HL-60 (cell line): ENCODE measurements at regions not wholly inside any gene's neighbourhood (a gene's known extent, or its start where the extent isn't known, plus 50 kb on each side); places are given as distances from the start of the nearest gene placed in this dataset.

Source experiments
- GABPA ChIP-seq: IDR thresholded peaks from 2 replicates; pipeline ENCODE4 v1.6.1; 2012; ENCODE audit warnings: low read depth
- POLR2AphosphoS5 ChIP-seq: IDR thresholded peaks from 2 replicates; pipeline ENCODE4 v1.6.1; 2012; ENCODE audit warnings: low read depth
- SPI1 ChIP-seq: IDR thresholded peaks from 2 replicates; pipeline ENCODE4 v1.6.1; 2012; ENCODE audit warnings: low read depth, mild to moderate bottlenecking, borderline replicate concordance
- TF ChIP-seq, protein P1 (sequence below): IDR thresholded peaks from one replicate; pipeline ENCODE4 v1.5.1; 2011; ENCODE audit warnings: low read length, control low read depth, inconsistent platforms; ENCODE audit not compliant: insufficient read depth
- TF ChIP-seq, protein P2 (sequence below): IDR thresholded peaks from 2 replicates; pipeline ENCODE4 v1.6.1; 2012; ENCODE audit warnings: low read depth; ENCODE audit not compliant: insufficient replicate concordance

DNA sequence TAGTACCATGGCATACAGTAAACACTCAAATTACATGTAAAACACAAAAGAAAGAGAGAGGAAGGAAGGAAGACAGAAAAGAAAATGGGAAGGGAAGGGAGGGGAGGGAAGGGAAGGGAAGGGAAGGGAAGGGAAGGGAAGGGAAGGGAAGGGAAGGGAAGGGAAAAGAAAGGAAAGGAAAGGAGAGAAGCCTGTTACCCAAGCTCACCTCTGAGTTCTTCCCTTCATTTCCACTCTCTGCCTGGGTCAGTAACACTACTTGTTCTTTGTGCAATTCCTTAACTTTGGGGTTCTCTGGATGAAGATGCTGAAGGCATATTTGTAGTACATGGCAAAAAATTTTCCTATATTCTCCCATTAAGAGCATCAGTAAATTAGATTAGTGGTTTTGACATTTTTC, 241.0 kb downstream of the RAB28 start:
- TF ChIP-seq, protein P1, sequence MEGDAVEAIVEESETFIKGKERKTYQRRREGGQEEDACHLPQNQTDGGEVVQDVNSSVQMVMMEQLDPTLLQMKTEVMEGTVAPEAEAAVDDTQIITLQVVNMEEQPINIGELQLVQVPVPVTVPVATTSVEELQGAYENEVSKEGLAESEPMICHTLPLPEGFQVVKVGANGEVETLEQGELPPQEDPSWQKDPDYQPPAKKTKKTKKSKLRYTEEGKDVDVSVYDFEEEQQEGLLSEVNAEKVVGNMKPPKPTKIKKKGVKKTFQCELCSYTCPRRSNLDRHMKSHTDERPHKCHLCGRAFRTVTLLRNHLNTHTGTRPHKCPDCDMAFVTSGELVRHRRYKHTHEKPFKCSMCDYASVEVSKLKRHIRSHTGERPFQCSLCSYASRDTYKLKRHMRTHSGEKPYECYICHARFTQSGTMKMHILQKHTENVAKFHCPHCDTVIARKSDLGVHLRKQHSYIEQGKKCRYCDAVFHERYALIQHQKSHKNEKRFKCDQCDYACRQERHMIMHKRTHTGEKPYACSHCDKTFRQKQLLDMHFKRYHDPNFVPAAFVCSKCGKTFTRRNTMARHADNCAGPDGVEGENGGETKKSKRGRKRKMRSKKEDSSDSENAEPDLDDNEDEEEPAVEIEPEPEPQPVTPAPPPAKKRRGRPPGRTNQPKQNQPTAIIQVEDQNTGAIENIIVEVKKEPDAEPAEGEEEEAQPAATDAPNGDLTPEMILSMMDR, result no peak
- TF ChIP-seq POLR2AphosphoS5, result no peak
- TF ChIP-seq, protein P2, sequence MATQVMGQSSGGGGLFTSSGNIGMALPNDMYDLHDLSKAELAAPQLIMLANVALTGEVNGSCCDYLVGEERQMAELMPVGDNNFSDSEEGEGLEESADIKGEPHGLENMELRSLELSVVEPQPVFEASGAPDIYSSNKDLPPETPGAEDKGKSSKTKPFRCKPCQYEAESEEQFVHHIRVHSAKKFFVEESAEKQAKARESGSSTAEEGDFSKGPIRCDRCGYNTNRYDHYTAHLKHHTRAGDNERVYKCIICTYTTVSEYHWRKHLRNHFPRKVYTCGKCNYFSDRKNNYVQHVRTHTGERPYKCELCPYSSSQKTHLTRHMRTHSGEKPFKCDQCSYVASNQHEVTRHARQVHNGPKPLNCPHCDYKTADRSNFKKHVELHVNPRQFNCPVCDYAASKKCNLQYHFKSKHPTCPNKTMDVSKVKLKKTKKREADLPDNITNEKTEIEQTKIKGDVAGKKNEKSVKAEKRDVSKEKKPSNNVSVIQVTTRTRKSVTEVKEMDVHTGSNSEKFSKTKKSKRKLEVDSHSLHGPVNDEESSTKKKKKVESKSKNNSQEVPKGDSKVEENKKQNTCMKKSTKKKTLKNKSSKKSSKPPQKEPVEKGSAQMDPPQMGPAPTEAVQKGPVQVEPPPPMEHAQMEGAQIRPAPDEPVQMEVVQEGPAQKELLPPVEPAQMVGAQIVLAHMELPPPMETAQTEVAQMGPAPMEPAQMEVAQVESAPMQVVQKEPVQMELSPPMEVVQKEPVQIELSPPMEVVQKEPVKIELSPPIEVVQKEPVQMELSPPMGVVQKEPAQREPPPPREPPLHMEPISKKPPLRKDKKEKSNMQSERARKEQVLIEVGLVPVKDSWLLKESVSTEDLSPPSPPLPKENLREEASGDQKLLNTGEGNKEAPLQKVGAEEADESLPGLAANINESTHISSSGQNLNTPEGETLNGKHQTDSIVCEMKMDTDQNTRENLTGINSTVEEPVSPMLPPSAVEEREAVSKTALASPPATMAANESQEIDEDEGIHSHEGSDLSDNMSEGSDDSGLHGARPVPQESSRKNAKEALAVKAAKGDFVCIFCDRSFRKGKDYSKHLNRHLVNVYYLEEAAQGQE, result no peak
- TF ChIP-seq GABPA, result no peak
- no peak for TF ChIP-seq SPI1
